Duodenal mucosa (tissue), 2 donors: ENCODE measurements at regions not wholly inside any gene's neighbourhood (a gene's known extent, or its start where the extent isn't known, plus 50 kb on each side); places are given as distances from the start of the nearest gene placed in this dataset.

Experiments used
- H3K27ac ChIP-seq: one replicate; pipeline ENCODE4 v1.7.0; 2013; ENCODE audit warnings: low read depth, low read length
- H3K27me3 ChIP-seq, 2 donors: one replicate each; pipeline ENCODE4 v1.7.0; 2013; ENCODE audit warnings: low read length in 2 of 2, control low read depth in 1 of 2; ENCODE audit not compliant: insufficient read depth in 2 of 2, control insufficient read depth in 1 of 2
- H3K36me3 ChIP-seq, 2 donors: one replicate each; pipeline ENCODE4 v1.7.0; 2013; ENCODE audit warnings: low read length in 2 of 2, control low read depth in 1 of 2; ENCODE audit not compliant: insufficient read depth in 2 of 2, control insufficient read depth in 1 of 2
- H3K4me1 ChIP-seq, 2 donors: one replicate each; pipeline ENCODE4 v1.7.0; 2013; ENCODE audit warnings: low read length in 2 of 2, control low read depth in 1 of 2; ENCODE audit not compliant: insufficient read depth in 2 of 2, control insufficient read depth in 1 of 2
- H3K4me3 ChIP-seq, 2 donors: one replicate each; pipeline ENCODE4 v1.7.0; 2013; ENCODE audit warnings: low read length in 2 of 2, low read depth in 1 of 2
- H3K9ac ChIP-seq, 2 donors: one replicate each; pipeline ENCODE4 v1.7.0; 2013; ENCODE audit warnings: low read length in 2 of 2, low read depth in 1 of 2
- H3K9me3 ChIP-seq, 2 donors: one replicate each; pipeline ENCODE4 v1.7.0; 2013; ENCODE audit warnings: low read length in 2 of 2, control low read depth in 1 of 2; ENCODE audit not compliant: control insufficient read depth in 1 of 2

DNA sequence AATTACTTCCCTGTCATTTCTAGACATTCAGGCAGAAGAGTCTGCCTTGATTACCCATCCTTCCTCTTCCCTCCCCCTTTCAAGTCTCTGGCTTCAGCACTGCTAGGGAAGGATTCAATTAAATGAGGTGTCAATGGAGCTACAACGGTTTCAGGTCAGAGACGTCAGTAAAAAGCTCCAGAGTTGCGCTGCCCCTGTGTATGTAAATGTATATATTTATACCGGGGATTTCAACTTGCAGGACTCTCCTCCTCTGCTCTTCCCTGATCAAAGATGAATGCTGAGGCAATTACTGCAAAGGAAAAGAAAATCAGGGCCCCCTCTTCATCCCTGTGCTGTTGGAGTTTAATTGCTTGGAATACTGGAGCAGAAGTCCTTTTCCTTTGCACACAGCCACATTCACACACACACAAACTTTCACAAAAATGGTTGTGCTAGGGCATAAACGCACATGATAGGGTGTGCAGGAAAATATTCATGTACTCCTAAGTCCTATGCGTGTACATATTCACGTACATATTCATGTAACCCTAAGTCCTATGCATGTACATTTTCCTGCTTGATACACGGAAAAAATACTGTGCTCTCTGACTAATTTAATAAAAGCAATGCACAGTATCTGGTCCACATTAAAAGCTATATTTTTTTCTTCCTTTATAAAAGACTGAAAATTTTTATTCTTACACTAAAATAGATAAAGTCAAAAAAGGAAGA is 129.7 kb upstream of the PMFBP1 start:
- no peaks in the 10 kb centered on the region for H3K36me3 ChIP-seq
- no peak overlapping the region for H3K27ac ChIP-seq
- H3K4me1 ChIP-seq: peaks cover 22 to 25% of the 10 kb centered on the region in 2 donors
- H3K9ac ChIP-seq: no peak overlapping the region
- no peaks in the 10 kb centered on the region for H3K27me3 ChIP-seq
- no peak overlapping the region for H3K4me3 ChIP-seq
- no peaks in the 10 kb centered on the region for H3K9me3 ChIP-seq

DNA sequence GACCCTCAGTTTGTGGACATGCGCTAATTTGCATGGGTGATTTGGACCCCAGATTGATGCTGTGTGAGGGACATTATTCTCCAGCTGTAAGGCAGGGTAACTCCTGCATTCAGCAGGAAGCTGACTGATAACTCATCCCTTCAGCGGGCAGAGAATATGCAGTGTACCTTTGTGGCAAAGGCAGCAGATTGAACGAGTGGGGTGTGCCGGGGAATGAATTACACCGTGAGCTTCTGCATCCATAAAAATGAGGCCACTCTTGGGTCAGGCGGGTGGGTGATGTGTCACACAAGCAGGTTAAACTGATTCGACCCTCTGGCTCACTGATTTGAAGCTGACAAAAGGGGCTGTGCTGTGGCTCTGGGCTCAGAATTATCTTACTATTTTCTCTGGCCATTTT is 128.9 kb upstream of the PMFBP1 start:
- Histone ChIP-seq H3K27ac (no peak overlapping the region), H3K4me1 (peaks cover 22 to 25% of the 10 kb centered on the region in 2 donors), H3K9me3 (no peaks in the 10 kb centered on the region), H3K36me3 (no peaks in the 10 kb centered on the region), H3K4me3 (no peak overlapping the region), H3K27me3 (no peaks in the 10 kb centered on the region), H3K9ac (no peak overlapping the region)

DNA sequence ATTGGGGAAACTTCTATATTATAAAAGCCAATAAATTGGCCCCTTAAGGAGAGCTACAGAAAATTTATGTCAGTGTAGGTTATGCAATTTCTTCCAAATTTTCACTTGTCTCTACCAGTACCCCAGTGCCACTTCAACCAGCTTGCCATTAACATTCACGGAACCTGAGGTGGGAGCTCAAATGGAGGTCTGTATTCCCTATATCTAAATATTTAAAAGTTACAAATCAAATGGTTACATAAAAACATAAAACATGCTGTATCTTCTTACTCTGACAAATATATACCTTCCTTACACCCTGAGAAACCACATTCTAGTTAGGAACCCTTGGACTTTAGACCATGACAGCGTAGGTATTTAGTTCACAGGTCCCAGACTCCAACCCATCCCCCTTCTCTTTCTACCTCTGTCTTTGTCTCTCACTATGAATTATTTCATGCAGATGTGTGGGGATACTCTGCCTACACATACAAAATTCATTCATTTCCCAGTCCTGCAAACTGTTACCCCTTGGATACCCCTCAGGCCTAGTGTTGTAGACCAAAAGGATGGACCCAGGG is 127.8 kb upstream of the PMFBP1 start:
- H3K27me3 ChIP-seq: no peaks in the 10 kb centered on the region

DNA sequence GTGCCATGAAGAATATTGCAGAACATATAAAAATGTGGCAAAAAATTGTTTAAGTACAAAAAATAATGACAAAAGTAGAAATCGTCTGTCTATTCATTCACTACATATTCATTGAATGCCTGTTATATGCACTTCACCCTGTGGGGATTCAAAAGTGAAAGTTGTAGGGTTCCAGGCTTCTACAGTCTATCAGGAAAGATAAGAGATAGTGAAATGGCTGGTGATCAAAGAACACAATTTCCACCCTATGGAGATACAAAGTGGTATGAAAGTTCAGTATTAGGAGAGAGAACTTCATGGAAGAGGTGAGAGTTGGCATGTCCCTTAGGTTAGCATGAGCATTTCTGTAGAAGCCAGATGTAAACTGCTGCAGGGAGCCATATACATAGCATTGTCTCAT is 127.0 kb upstream of the PMFBP1 start:
- no peaks in the 10 kb centered on the region for H3K36me3 ChIP-seq
- no peak overlapping the region for H3K27ac ChIP-seq
- no peaks in the 10 kb centered on the region for H3K27me3 ChIP-seq
- no peaks in the 10 kb centered on the region for H3K9me3 ChIP-seq
- H3K4me3 ChIP-seq: peak overlapping the region in 1 of 2 donors; percentile 1
- no peak overlapping the region for H3K9ac ChIP-seq
- peaks cover 22 to 25% of the 10 kb centered on the region in 2 donors for H3K4me1 ChIP-seq

More for the DNA sequence above, 127.8 kb upstream of the PMFBP1 start:
- H3K9ac ChIP-seq: no peak overlapping the region
- peaks cover 22 to 25% of the 10 kb centered on the region in 2 donors for H3K4me1 ChIP-seq
- no peaks in the 10 kb centered on the region for H3K9me3 ChIP-seq
- no peak overlapping the region for H3K27ac ChIP-seq
- H3K4me3 ChIP-seq: no peak overlapping the region
- no peaks in the 10 kb centered on the region for H3K36me3 ChIP-seq

DNA sequence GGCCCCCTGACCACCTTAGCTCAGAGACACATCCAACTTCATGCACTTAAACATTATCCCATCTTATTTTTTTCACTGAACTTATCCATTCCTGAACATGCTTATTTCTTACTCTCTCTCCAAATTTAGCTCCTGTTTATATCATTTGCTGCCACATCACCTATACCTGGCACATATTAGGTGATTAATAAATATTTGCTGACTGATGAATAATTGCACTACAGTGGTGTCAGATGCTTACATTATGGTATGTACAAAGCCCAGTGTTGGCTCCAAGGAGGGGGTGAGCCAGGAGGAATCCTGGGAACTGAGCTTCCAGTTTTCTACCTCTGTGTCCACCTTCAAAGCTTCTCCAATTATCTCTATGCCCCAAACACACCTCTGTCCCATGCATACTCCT is 124.0 kb upstream of the PMFBP1 start:
- Histone ChIP-seq H3K9me3 (no peaks in the 10 kb centered on the region), H3K4me1 (peaks cover 22 to 32% of the 10 kb centered on the region in 2 donors), H3K36me3 (no peaks in the 10 kb centered on the region), H3K27ac (no peak overlapping the region), H3K9ac (no peak overlapping the region), H3K4me3 (no peak overlapping the region), H3K27me3 (no peaks in the 10 kb centered on the region)

DNA sequence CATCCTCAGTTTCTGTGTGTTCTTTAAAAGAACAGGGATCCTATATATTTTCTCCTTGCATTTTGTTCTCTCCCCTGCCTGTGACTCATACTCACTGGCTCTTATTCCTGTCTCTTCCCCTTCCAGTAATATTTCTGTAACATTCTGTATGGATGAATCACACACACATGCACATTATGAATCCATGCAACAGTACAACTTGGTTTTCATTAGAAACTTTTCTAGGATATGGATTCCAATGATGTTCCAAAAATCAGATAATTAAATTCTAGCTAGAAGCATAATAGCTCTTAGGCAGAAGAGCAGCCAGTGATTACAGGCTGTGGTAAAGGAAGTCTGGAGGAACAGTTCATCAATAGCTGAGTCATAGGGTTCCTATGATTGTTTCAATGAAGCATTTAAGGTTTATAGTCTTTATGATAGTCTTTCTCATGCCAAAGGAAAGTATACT is 119.6 kb upstream of the PMFBP1 start:
- no peaks in the 10 kb centered on the region for H3K27me3 ChIP-seq
- no peak overlapping the region for H3K4me3 ChIP-seq
- no peak overlapping the region for H3K9ac ChIP-seq
- peaks cover 0 to 7% of the 10 kb centered on the region in 2 donors for H3K4me1 ChIP-seq
- no peak overlapping the region for H3K27ac ChIP-seq
- H3K36me3 ChIP-seq: no peaks in the 10 kb centered on the region
- H3K9me3 ChIP-seq: no peaks in the 10 kb centered on the region

DNA sequence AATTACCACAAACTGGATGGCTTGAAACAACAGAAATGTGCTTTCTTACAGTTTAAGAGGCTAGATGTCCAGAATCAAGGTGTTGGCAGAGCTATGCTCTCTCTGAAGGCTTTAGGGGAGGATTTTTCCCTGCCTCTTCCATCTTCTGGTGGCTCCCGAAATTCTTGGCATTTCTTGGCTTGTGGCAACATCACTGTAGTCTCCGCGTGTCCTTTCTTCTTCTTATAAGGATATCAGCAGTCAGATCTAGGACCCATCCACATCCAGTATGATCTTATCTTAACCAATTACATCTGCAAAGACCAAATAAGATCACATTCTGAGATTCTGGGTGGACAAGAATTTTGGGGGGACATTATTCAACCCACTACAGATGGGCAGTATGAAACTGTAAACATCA is 119.2 kb upstream of the PMFBP1 start:
- Histone ChIP-seq H3K27me3 (no peaks in the 10 kb centered on the region), H3K9me3 (no peaks in the 10 kb centered on the region), H3K4me1 (peaks cover 0 to 7% of the 10 kb centered on the region in 2 donors), H3K4me3 (no peak overlapping the region), H3K27ac (no peak overlapping the region), H3K36me3 (no peaks in the 10 kb centered on the region), H3K9ac (no peak overlapping the region)

DNA sequence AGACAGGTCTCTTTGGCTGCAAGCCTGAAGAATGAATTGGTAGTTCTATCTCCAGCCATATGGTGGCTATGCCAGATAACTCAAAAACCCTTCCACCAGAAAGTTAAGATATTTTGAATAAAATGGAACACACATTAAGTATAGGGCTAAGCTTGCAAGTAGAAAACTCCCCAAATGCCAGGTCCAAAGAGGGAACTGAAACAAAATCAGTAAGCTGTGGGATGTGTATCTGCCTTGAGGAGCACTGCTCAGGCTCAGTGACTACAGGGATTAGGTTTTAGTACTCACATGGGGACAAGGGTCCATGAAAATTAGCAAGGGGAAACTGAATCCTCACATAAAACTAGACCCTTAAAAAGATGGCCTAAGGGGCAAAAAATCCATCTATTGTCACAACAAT is 115.7 kb upstream of the PMFBP1 start:
- no peaks in the 10 kb centered on the region for H3K27me3 ChIP-seq
- H3K4me3 ChIP-seq: no peak overlapping the region

DNA sequence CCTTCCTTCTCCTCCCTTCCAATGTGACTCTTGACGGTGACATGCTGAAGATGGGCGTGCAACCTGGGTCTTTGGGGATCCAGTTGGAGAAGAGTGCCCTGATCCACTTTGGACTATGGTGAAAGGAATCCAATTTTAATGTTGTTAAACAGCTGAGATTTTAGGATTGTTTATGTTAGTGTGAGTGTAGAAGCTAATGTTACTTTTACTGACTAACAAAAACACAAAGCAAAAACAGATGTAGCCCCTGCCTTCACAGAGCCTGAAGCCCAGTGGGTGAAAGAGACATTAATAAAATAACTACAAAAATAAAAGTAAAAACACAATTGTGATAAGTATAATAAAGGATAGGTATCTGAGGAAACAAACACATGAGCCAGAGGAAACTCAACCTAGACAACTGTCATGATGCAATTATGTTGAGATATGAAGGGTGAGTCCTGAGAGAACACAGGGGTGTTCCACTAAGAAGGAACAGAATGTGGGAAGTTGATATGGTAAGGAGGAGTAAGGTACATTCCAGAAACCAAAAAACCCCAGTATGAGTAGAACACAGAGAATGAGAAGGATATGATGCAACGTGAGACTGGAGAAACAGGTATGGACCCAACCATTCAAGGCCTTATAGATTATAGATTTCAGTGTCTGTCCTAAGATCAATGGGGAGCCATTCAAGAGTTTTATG is 115.1 kb upstream of the PMFBP1 start:
- no peaks in the 10 kb centered on the region for H3K9me3 ChIP-seq
- no peak overlapping the region for H3K4me3 ChIP-seq
- no peak overlapping the region for H3K9ac ChIP-seq
- no peaks in the 10 kb centered on the region for H3K36me3 ChIP-seq
- H3K27me3 ChIP-seq: no peaks in the 10 kb centered on the region
- H3K4me1 ChIP-seq: peaks cover 0 to 6% of the 10 kb centered on the region in 2 donors
- no peak overlapping the region for H3K27ac ChIP-seq

More for the DNA sequence above, 115.7 kb upstream of the PMFBP1 start:
- Histone ChIP-seq H3K9me3 (no peaks in the 10 kb centered on the region), H3K27ac (no peak overlapping the region), H3K9ac (no peak overlapping the region), H3K36me3 (no peaks in the 10 kb centered on the region), H3K4me1 (peaks cover 0 to 7% of the 10 kb centered on the region in 2 donors)

DNA sequence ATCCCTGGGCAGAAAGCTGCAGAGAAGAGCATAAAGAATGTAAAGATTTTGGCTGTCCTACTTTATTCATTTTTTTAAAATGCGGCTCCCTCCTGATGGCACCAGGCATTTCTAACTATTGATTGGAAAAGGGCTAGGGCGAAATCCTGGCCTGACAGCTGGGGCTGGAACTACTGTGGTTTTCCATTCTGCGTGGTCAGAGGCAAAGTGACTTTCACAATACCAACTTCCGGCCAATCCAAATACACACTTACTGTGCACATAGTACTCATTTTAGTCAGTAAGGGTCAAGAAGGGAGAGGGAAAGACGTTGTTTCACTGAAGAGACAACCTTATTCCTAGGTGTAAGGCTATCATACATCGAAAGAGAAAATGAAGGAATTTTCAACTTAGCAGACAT is 113.8 kb upstream of the PMFBP1 start:
- H3K27ac ChIP-seq: no peak overlapping the region
- no peaks in the 10 kb centered on the region for H3K27me3 ChIP-seq
- no peaks in the 10 kb centered on the region for H3K9me3 ChIP-seq
- no peaks in the 10 kb centered on the region for H3K36me3 ChIP-seq
- H3K9ac ChIP-seq: no peak overlapping the region
- H3K4me3 ChIP-seq: no peak overlapping the region
- H3K4me1 ChIP-seq: no peaks in the 10 kb centered on the region
